Mesothelial cell of epicardium (in vitro differentiated cells): ENCODE measurements at regions not wholly inside any gene's neighbourhood (a gene's known extent, or its start where the extent isn't known, plus 50 kb on each side); places are given as distances from the start of the nearest gene placed in this dataset.

Source experiments
- DNase-seq, 2 experiments: peaks; one replicate each; pipeline ENCODE4 v3.0.0; 2021; ENCODE audit warnings: low spot score in 2 of 2; ENCODE audit not compliant: unreplicated experiment in 2 of 2
- H3K27ac Mint-ChIP-seq: 2 replicates; pipeline ENCODE4 v1.8.0; 2021; ENCODE audit warnings: mixed read lengths
- H3K27me3 Mint-ChIP-seq: 2 replicates; pipeline ENCODE4 v1.8.0; 2021; ENCODE audit warnings: low read depth, mixed read lengths
- H3K36me3 Mint-ChIP-seq: 2 replicates; pipeline ENCODE4 v1.8.0; 2021; ENCODE audit warnings: mixed read lengths
- H3K4me1 Mint-ChIP-seq: 2 replicates; pipeline ENCODE4 v1.8.0; 2021; ENCODE audit warnings: mixed read lengths
- H3K4me3 Mint-ChIP-seq: 2 replicates; pipeline ENCODE4 v1.8.0; 2021; ENCODE audit warnings: mild to moderate bottlenecking, moderate library complexity, mixed read lengths
- H3K9me3 Mint-ChIP-seq: 2 replicates; pipeline ENCODE4 v1.8.0; 2021; ENCODE audit warnings: mixed read lengths
- CTCF ChIP-seq: fragments of 200-600 bp; sonication (generic); IDR thresholded peaks from one replicate; pipeline ENCODE4 v1.5.0; 2021; ENCODE audit warnings: antibody characterized with exemption; ENCODE audit not compliant: unreplicated experiment

GRCh38 chr18:8899000-8899399, 193.6 kb downstream of the MTCL1 start:
- no peak for TF ChIP-seq CTCF
- Mint-ChIP-seq H3K4me1 (peaks cover 26% of the 10 kb centered on the region), H3K27me3 (no peaks in the 10 kb centered on the region), H3K9me3 (peaks cover 25% of the 10 kb centered on the region), H3K27ac (no peak overlapping the region), H3K4me3 (no peak overlapping the region), H3K36me3 (peaks cover 4% of the 10 kb centered on the region)
- no peak for DNase-seq

GRCh38 chr18:8900552-8900951, 195.2 kb downstream of the MTCL1 start:
- no peak for DNase-seq
- no peaks in the 10 kb centered on the region for H3K27me3 Mint-ChIP-seq
- H3K4me3 Mint-ChIP-seq = no peak overlapping the region
- no peak for TF ChIP-seq CTCF
- peak overlapping the region; percentile 83 for H3K27ac Mint-ChIP-seq
- peaks cover 18% of the 10 kb centered on the region for H3K4me1 Mint-ChIP-seq
- peaks cover 4% of the 10 kb centered on the region for H3K36me3 Mint-ChIP-seq
- H3K9me3 Mint-ChIP-seq = peaks cover 40% of the 10 kb centered on the region

- TF ChIP-seq CTCF = no peak
- peaks cover 40% of the 10 kb centered on the region for H3K9me3 Mint-ChIP-seq
- no peaks in the 10 kb centered on the region for H3K27me3 Mint-ChIP-seq
- H3K4me3 Mint-ChIP-seq = no peak overlapping the region
- no peak overlapping the region for H3K27ac Mint-ChIP-seq
- DNase-seq = no peak
- H3K36me3 Mint-ChIP-seq = peaks cover 6% of the 10 kb centered on the region
- H3K4me1 Mint-ChIP-seq = peaks cover 18% of the 10 kb centered on the region
These were observed 195.7 kb downstream of the MTCL1 start for GRCh38 chr18:8901019-8901418.

- H3K27ac Mint-ChIP-seq = no peak overlapping the region
- peaks cover 53% of the 10 kb centered on the region for H3K9me3 Mint-ChIP-seq
- no peak overlapping the region for H3K4me3 Mint-ChIP-seq
- H3K27me3 Mint-ChIP-seq = no peaks in the 10 kb centered on the region
- TF ChIP-seq CTCF = no peak
- no peak for DNase-seq
- peaks cover 11% of the 10 kb centered on the region for H3K36me3 Mint-ChIP-seq
- H3K4me1 Mint-ChIP-seq = peaks cover 16% of the 10 kb centered on the region
These were observed 198.2 kb upstream of the NDUFV2 start for GRCh38 chr18:8904316-8904715.

- H3K4me3 Mint-ChIP-seq = no peak overlapping the region
- no peak overlapping the region for H3K27ac Mint-ChIP-seq
- DNase-seq = no peak
- peaks cover 13% of the 10 kb centered on the region for H3K36me3 Mint-ChIP-seq
- H3K9me3 Mint-ChIP-seq = peaks cover 42% of the 10 kb centered on the region
- no peak for TF ChIP-seq CTCF
- H3K4me1 Mint-ChIP-seq = peaks cover 7% of the 10 kb centered on the region
- H3K27me3 Mint-ChIP-seq = no peaks in the 10 kb centered on the region
These were observed 193.5 kb upstream of the NDUFV2 start for GRCh38 chr18:8908792-8909510.
